ENCODE measurements at regions not wholly inside any gene's neighbourhood (a gene's known extent, or its start where the extent isn't known, plus 50 kb on each side); places are given as distances from the start of the nearest gene placed in this dataset.

DNA sequence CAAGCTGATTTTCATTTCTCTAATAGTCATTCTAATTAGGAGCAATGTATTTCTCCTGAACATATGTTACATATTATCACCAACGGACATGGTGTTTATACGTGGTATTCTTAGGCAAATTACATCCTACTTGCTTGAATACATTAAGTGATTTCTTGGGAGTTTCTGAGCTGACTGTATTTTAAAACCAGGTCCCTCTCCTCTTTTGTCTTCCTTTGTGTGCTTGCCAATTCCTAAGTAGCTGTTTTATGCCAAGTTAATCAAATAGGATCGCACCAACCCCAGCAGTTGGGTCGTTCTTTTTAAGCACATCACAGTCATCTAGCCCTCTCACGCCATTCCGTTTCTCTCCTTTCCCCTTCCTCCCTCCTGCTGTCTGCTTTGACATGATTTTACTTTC is 75.4 kb upstream of the MAP2 start:
- DNase-seq (ENCODE audit: low read depth in 4 of 4, low spot score in 1 of 4): no peak

DNA sequence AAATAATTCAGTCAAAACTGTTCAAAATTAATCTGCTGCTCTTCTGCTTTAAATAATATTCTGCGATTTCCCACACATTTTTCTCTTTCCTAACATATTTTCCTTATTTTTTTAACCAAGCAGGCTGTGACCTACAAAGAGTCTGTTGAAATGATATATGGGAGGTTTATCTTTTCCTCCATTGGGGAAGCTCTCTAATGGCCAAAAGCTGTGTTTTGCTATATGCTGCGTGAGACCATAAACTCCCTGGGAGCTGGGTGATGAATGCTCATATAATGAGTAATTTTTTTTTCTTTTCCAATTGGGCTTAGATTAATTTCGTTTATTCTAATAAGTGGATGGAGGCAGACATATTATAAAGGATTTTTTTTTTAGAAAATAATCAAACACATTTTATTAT is 72.2 kb upstream of the MAP2 start:
- no peak for DNase-seq (ENCODE audit: low read depth in 4 of 4, low spot score in 1 of 4)

DNA sequence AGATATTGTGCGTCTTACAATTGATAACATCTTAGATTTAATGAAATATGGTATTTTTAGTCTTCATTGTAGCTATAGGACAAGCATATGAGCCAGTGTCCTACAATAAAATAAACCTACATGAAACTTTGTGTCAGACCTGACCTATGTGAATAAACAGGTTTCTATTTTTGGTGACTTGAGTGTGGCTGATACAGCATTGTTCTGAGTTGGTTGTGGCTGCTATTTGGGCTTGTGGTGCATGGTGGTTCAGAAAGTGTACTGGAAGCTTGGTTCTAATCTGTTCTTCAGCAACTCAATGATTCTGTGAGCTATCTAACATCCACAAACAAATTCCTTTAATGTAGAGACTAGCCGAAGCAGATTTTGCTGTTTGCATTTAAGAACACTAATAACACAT is 64.9 kb upstream of the MAP2 start:
- no peak for DNase-seq (ENCODE audit: low read depth in 4 of 4, low spot score in 1 of 4)

DNA sequence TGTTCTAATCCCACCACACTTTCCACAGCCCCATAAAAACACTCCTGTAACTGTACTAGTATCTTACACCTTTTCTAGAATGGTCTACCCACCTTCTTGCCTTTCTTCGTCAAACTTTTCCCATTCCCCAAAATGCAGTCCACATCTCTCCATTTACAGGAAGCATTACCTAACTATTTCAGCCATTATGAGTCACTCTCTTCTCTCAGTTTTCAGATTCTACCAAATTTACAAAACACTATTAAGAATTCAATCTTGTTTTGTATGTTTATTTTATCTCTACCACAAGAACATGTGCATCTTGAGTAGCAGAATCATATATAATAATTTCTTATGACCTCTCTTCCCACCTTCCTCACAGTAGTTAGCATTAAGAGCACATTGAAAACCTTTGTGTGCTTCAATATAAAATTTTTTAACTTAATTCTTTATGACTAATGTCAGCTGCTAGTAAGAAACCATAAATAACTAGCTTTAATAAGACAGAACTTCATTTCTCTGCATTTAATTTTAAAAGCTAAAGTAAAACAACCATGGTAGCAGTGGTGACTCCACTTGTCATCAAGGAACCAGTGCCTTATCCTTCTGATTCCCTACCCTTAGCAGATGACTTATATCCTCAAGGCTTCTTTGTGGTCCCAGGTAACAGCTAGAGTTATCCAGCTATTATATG is 56.6 kb upstream of the MAP2 start:
- DNase-seq (ENCODE audit: low read depth in 4 of 4, low spot score in 1 of 4): no peak

DNA sequence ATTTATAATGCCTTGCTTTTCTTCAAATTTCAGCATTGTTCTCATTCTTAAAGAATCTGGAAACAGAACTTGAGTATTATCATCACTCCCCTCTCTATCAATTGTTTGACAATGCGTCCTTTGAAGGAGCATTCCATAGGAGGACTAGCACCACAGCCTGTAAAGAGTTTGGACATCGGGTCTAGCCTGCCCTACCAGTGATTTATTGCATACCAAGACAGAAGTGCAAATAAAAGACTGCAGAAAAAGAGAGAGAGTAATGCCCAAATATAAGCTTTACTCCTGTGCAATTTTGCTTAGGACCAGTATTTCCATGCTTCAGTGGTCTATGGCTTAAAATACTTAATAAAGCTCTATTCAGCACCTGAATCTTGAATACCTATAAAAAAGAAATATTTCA is 55.4 kb upstream of the MAP2 start:
- no peak for DNase-seq (ENCODE audit: low read depth in 4 of 4, low spot score in 1 of 4)

DNA sequence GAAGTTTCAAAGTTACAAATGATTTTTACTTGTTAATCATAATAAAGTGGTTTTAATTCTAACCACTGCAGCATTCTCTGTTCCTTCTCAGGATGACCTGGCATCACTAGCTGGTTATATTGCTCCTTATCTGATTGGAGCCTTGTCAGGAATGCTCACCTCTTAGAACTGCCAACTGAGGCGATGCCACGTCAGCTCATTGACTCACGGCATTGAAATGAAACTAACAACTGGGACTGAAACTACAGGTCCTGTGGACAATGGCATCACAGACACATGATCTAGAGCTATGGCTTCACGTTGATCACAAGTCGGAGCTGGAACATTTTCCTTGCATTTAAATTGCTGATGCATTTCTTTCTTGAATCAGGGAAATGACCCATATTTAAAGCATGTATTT is 54.9 kb upstream of the MAP2 start:
- no peak for DNase-seq (ENCODE audit: low read depth in 4 of 4, low spot score in 1 of 4)

DNA sequence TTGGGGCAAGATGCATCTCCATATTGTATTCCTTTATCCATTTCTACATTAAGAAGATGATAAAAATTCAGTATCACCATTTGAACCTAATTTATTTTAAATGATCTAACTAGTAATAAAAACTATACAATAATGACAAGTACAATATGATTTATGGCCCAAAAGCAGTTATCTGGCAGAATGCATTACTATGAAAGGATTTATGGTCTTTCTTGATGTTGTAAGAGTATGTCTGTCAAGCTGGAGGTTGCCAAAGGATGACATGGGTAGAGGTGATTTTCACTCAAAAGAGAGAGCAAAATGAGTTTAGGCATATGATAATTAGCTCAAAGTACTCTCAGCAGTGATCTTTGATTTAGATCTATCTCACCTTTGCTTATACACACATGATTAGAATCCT is 54.2 kb upstream of the MAP2 start:
- DNase-seq (ENCODE audit: low read depth in 4 of 4, low spot score in 1 of 4): no peak

DNA sequence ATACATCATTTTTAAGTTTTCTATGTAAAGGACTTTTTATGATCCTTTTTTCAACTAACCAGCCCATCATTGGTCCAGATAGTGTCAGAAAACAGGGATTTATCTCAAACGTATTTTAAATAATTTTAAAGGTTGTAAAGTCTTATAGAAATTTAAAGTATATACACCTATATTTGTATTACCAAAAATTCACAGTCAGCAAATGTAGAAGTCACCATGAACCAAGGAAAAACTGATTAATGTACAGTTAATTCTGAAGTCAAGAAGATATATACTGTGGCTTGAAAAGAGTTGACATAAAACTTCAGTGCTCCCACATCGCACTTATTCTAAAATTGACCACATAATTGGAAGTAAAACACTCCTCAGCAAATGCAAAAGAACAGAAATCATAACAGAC is 52.4 kb upstream of the MAP2 start:
- no peak for DNase-seq (ENCODE audit: low read depth in 4 of 4, low spot score in 1 of 4)

Measured in stimulated activated CD4-positive, alpha-beta T cell treated with anti-CD3 and anti-CD28 coated beads, Interleukin-1b, Interleukin-23, amount 100 ng/mL, for 24 hours (primary cell).